GM13977 (cell line): ENCODE measurements at regions not wholly inside any gene's neighbourhood (a gene's known extent, or its start where the extent isn't known, plus 50 kb on each side); places are given as distances from the start of the nearest gene placed in this dataset.

Experiments
- DNase-seq: peaks from one replicate; pipeline ENCODE4 v3.0.0; 2012; ENCODE audit warnings: low spot score
- in situ Hi-C: fragments of 300-500 bp; cut with MboI; formaldehyde crosslinking; loops from one replicate; pipeline ENCODE4 v1.12.0; 2022; ENCODE audit warnings: low sequenced_read_pairs, low pct_unique_long_range_greater_than_20kb, mixed read lengths, inconsistent platforms; ENCODE audit not compliant: unreplicated experiment
- TF ChIP-seq, protein P1 (sequence below): IDR thresholded peaks from 2 replicates; pipeline ENCODE4 v1.5.1; 2012; ENCODE audit warnings: mild to moderate bottlenecking, control low read depth; ENCODE audit not compliant: insufficient read depth; ENCODE audit errors: extremely low read depth, missing control alignments

DNA sequence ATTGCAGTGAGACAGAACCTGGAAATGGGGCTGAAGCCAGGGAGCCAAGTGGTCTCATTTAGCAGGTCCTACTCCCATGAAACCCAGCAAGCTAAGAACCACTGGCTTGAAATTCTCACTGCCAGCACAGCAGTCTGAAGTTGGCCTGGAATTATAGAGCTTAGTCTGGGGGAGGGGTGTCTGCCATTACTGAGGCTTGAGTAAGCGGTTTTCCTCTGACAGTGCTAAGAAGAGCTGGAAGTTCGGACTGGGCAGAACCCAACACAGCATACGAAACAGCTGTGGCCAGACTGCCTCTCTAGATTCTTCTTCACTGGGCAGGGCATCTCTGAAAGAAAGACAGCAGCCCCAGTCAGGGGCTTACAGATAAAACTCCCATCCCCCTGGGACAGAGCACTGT, 305.7 kb upstream of the SETBP1 start:
- in situ Hi-C loops = no loop called here
- TF ChIP-seq, protein P1, sequence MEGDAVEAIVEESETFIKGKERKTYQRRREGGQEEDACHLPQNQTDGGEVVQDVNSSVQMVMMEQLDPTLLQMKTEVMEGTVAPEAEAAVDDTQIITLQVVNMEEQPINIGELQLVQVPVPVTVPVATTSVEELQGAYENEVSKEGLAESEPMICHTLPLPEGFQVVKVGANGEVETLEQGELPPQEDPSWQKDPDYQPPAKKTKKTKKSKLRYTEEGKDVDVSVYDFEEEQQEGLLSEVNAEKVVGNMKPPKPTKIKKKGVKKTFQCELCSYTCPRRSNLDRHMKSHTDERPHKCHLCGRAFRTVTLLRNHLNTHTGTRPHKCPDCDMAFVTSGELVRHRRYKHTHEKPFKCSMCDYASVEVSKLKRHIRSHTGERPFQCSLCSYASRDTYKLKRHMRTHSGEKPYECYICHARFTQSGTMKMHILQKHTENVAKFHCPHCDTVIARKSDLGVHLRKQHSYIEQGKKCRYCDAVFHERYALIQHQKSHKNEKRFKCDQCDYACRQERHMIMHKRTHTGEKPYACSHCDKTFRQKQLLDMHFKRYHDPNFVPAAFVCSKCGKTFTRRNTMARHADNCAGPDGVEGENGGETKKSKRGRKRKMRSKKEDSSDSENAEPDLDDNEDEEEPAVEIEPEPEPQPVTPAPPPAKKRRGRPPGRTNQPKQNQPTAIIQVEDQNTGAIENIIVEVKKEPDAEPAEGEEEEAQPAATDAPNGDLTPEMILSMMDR = no peak
- DNase-seq = no peak

DNA sequence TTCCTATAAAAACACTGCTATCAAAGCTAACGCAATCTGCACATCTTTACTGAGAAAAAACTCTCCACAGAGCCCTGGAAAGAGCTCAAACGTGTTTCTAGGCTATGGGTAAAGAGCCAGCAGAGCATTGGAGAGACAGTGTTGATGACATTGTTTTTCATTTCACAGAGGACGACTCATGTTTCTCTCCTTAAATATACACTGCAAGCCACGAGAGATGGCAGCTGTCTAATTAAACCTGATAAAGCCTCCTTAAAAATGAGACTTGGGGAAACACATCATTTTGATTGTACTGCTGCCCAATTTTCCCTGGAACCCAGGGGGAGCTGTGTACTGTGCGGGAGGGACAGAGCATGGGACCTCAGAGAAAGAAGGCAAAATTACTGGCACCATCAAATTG, 294.3 kb upstream of the SETBP1 start:
- in situ Hi-C loops = no loop called here
- DNase-seq = no peak
- TF ChIP-seq, protein P1 = no peak

DNA sequence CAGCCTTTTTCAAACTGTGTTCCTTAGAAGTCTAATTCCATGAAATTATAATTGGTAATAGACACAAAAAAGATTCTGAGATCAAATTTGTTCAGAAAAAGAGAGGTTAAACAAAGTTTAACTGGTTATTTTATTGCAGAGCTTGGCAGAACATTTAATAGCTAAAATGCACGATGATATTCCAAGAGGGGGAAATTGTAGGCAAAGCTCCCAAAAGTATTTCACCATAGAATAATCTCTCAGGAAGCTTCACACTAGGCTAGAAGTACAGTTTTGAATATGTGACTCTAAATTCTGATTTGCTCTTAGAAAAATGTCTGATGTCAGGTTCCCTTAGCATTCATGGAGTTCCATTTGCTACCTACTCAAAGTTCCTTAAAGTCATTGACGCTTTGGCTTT, 292.4 kb upstream of the SETBP1 start:
- no peak for DNase-seq
- in situ Hi-C loops = no loop called here
- TF ChIP-seq, protein P1 = no peak

DNA sequence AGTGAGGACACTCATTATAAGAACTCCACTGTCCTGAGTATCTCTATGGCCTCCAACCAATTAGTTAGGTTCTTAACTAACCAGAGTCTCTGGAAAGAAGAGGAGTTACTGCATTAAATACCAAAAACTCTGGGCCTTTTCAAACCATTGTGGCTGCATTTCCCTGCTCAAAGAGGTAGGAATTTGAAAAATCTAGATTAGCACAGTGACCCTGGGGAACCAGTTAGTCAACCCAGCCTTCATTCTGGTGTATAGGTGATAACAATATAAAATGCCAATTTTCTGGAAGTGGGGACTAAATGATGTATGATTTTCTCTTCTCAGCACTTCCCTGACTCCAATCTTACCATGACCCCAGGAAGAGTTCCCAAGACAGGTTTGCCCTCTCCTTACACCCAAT, 287.8 kb upstream of the SETBP1 start:
- TF ChIP-seq, protein P1 = no peak
- in situ Hi-C loops = no loop called here
- DNase-seq = no peak

DNA sequence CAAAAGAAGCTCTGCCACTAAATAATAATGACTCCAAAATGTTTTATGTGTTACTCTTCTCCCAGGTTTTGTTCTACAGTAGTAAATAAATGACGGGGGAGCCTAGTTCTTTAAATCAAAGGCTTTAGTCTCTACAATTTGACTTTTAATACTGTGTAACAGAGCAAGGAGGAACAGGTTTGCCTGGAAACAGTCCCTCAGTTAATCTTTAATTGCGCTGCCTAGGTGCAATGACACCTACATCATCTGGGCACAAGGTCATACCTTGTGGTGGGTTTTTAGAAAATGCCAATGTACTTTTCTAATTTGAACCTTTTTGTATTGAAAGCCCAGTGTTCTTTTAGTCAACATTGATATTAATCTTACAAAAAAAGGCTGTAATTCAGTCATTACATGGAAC, 287.3 kb upstream of the SETBP1 start:
- TF ChIP-seq, protein P1 = no peak
- no peak for DNase-seq
- in situ Hi-C loops = no loop called here

DNA sequence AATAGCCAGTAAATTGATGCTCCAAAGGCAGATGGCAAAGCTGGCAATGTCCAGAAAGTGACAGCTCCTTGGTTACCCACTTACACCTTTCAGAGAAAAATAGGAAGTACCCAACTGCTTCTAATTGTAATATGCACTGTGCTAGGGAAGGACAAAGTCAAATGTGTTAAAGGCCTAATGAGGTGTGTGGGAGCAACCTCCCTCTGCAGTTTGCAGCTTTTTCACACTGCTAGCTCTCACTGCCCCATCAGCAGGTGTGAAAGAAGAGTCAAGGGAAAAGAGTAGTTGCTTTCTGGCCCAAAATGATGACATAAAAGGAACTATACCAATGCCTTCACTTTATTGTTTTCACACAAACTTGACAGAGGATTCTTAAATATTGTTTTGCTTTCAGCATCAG, 284.1 kb upstream of the SETBP1 start:
- DNase-seq = no peak
- TF ChIP-seq, protein P1 = no peak
- in situ Hi-C loops = no loop called here

DNA sequence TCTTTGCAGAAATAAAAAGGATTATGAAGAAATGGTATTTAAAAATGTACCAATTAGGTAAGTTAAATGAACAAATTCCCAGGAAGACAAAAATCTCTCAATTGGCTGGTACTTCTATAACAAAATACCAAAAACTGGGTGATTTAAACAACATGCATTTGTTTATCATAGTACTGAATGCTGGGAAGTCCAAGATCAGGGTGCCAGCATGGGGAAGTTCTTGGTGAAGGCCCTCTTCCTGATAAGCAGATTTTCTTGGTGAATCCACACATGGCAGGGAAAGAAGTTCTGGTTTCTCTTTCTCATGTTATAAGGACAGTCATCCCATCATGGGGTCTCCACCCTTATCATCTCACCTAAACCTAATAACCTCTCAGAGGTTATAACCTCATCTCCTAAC, 271.6 kb upstream of the SETBP1 start:
- no peak for DNase-seq
- in situ Hi-C loops = no loop called here
- TF ChIP-seq, protein P1 = no peak
